CD4-positive, alpha-beta T cell (primary cell): ENCODE measurements at regions not wholly inside any gene's neighbourhood (a gene's known extent, or its start where the extent isn't known, plus 50 kb on each side); places are given as distances from the start of the nearest gene placed in this dataset.

Source experiments
- ATAC-seq: fragments of 200-7000 bp; cut with Tn5 transposase; one replicate; pipeline ENCODE4 v1.10.0; 2022; ENCODE audit warnings: mild to moderate bottlenecking; ENCODE audit not compliant: poor library complexity
- CTCF ChIA-PET: fragments of 350-600 bp; sonication (Branson Sonifier 250); formaldehyde crosslinking; loops from one replicate; lab custom pipeline; 2021; ENCODE audit warnings: antibody characterized with exemption, inconsistent platforms; lab: Charles Lee
- POLR2A ChIA-PET: fragments of 350-600 bp; sonication (Branson Sonifier 250); formaldehyde crosslinking; loops from one replicate; lab custom pipeline; 2021; ENCODE audit warnings: antibody characterized with exemption, inconsistent platforms; lab: Charles Lee
- DNase-seq, 14 experiments: peaks; one replicate each; pipeline ENCODE4 v3.0.0-alpha.2; 2013 to 2020; ENCODE audit warnings: mixed read lengths in 2 of 14
- H3K27ac ChIP-seq, 2 donors: one replicate each; pipeline versions ENCODE4 v1.5.1 to v1.7.0; 2013; ENCODE audit warnings: low read length in 2 of 2, low read depth in 1 of 2, mild to moderate bottlenecking in 1 of 2
- H3K27me3 ChIP-seq, 2 experiments: 1 replicate in 1 of 2; 2 replicates in 1 of 2; pipeline versions ENCODE4 v1.6.1 to v1.7.0; 2013; ENCODE audit warnings: low read length in 2 of 2, control low read depth in 1 of 2, mild to moderate bottlenecking in 1 of 2, moderate library complexity in 1 of 2; ENCODE audit not compliant: insufficient read depth in 2 of 2, control insufficient read depth in 1 of 2
- H3K36me3 ChIP-seq: one replicate; pipeline ENCODE4 v1.6.1; 2013; ENCODE audit warnings: low read length, control low read depth; ENCODE audit not compliant: insufficient read depth
- H3K4me1 ChIP-seq: one replicate; pipeline ENCODE4 v1.6.1; 2013; ENCODE audit warnings: low read length, control low read depth; ENCODE audit not compliant: insufficient read depth
- H3K4me3 ChIP-seq: one replicate; pipeline ENCODE4 v1.5.1; 2013; ENCODE audit warnings: mild to moderate bottlenecking, low read length, moderate library complexity
- H3K9me3 ChIP-seq, 2 experiments: 1 replicate in 1 of 2; 2 replicates in 1 of 2; pipeline versions ENCODE4 v1.6.1 to v1.7.0; 2013; ENCODE audit warnings: low read length in 2 of 2, mild to moderate bottlenecking in 2 of 2, control low read depth in 1 of 2, moderate library complexity in 1 of 2; ENCODE audit not compliant: control insufficient read depth in 1 of 2, insufficient read depth in 1 of 2
- H3K27ac Mint-ChIP-seq: one replicate; pipeline ENCODE4 v1.8.0; 2020; ENCODE audit warnings: mixed read lengths
- H3K27me3 Mint-ChIP-seq: one replicate; pipeline ENCODE4 v1.8.0; 2021; ENCODE audit warnings: mixed read lengths
- H3K36me3 Mint-ChIP-seq: one replicate; pipeline ENCODE4 v1.8.0; 2021; ENCODE audit warnings: low read depth, mixed read lengths
- H3K4me1 Mint-ChIP-seq: one replicate; pipeline ENCODE4 v1.8.0; 2021; ENCODE audit warnings: low read depth, mixed read lengths
- H3K4me3 Mint-ChIP-seq: one replicate; pipeline ENCODE4 v1.8.0; 2020; ENCODE audit warnings: mild to moderate bottlenecking, mixed read lengths
- H3K9me3 Mint-ChIP-seq: one replicate; pipeline ENCODE4 v1.8.0; 2020; ENCODE audit warnings: mixed read lengths
- CTCF ChIP-seq: fragments of 200-600 bp; IDR thresholded peaks from one replicate; pipeline ENCODE4 v1.8.0; 2022; ENCODE audit warnings: antibody characterized with exemption, mild to moderate bottlenecking
- intact Hi-C, 2 experiments: fragments of 100-400 bp; cut with DNase I in 1 of 2; cut with micrococcal nuclease in 1 of 2; formaldehyde crosslinking; loops; one replicate each; pipeline versions ENCODE4 v1.15.1 to v1.9.0; 2023 to 2025; cut with DNase I, micrococcal nuclease

- ATAC-seq (no peak), DNase-seq (no peak)
- intact Hi-C loops: no loop called here
- no peaks in the 10 kb centered on the region for H3K27me3 ChIP-seq
- no peaks in the 10 kb centered on the region for H3K36me3 ChIP-seq
- peaks cover 5% of the 10 kb centered on the region for H3K4me1 Mint-ChIP-seq
- H3K4me1 ChIP-seq: no peaks in the 10 kb centered on the region
- ChIA-PET POLR2A (no interaction called here), CTCF (no interaction called here)
- no peaks in the 10 kb centered on the region for H3K9me3 Mint-ChIP-seq
- TF ChIP-seq CTCF: no peak
- peaks cover 0 to 3% of the 10 kb centered on the region in 2 experiments for H3K9me3 ChIP-seq
- H3K27ac Mint-ChIP-seq: no peak overlapping the region
- H3K27me3 Mint-ChIP-seq: no peaks in the 10 kb centered on the region
- H3K4me3 ChIP-seq: no peak overlapping the region
- no peak overlapping the region for H3K27ac ChIP-seq
- H3K4me3 Mint-ChIP-seq: no peak overlapping the region
- no peaks in the 10 kb centered on the region for H3K36me3 Mint-ChIP-seq
These were observed 51.4 kb downstream of the MARCHF4 start for GRCh38 chr2:216320852-216321251.

DNA sequence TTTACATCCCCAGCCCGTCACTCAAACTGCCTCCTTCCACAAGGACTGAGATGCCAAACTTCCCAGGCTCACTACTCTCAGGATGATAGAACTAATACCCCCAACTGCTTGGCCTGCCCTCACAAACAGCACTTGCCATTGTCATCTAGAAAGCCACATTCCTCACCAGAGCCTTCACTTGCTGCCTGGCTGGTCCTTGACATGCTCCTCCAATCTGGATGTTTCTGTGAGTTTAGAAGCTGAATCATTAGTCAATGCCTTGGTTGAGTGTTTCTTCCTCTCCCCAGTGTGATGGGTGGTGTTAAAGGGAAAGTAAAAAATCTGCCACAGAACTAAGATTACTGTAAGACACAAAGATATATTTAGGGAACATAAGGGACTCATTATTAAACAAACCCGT is 52.5 kb downstream of the MARCHF4 start:
- Mint-ChIP-seq H3K9me3 (no peaks in the 10 kb centered on the region), H3K27ac (no peak overlapping the region), H3K4me1 (peaks cover 5% of the 10 kb centered on the region), H3K4me3 (no peak overlapping the region), H3K27me3 (no peaks in the 10 kb centered on the region), H3K36me3 (no peaks in the 10 kb centered on the region)
- ChIA-PET CTCF (no interaction called here), POLR2A (no interaction called here)
- TF ChIP-seq CTCF: no peak
- DNase-seq (no peak), ATAC-seq (no peak)
- H3K27me3 ChIP-seq: no peaks in the 10 kb centered on the region
- H3K27ac ChIP-seq: no peak overlapping the region
- no peaks in the 10 kb centered on the region for H3K36me3 ChIP-seq
- H3K9me3 ChIP-seq: peaks cover 0 to 3% of the 10 kb centered on the region in 2 experiments
- no peak overlapping the region for H3K4me3 ChIP-seq
- intact Hi-C loops: no loop called here
- no peaks in the 10 kb centered on the region for H3K4me1 ChIP-seq

DNA sequence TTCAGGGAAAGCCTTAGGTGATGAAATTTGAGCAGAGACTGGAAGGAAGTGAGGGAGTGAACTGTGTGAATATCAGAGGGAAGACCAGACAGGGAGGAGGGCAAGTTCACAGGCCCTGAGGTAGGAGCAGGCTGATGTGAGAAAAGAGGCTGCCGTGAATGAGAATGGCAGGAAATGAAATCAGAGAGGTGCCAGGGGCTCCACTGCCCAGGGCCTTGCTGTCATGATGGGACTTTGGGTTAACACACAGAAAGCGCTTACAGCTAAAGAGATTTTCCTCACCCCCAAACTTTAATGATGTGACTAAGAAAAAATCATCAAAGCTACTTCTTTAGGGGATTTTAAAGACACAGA is 53.8 kb downstream of the MARCHF4 start:
- Mint-ChIP-seq H3K9me3 (no peaks in the 10 kb centered on the region), H3K27me3 (no peaks in the 10 kb centered on the region), H3K4me1 (peaks cover 5% of the 10 kb centered on the region), H3K4me3 (no peak overlapping the region), H3K27ac (no peak overlapping the region), H3K36me3 (no peaks in the 10 kb centered on the region)
- Histone ChIP-seq H3K27me3 (no peaks in the 10 kb centered on the region), H3K4me1 (no peaks in the 10 kb centered on the region), H3K4me3 (no peak overlapping the region), H3K9me3 (peaks cover 0 to 3% of the 10 kb centered on the region in 2 experiments), H3K36me3 (no peaks in the 10 kb centered on the region), H3K27ac (no peak overlapping the region)
- intact Hi-C loops: no loop called here
- DNase-seq (peak in 1 of 14 experiments; percentile 9), ATAC-seq (no peak)
- TF ChIP-seq CTCF: no peak
- CTCF ChIA-PET: no interaction called here
- POLR2A ChIA-PET: no interaction called here
